CD14-positive monocyte (primary cell): ENCODE measurements at regions not wholly inside any gene's neighbourhood (a gene's known extent, or its start where the extent isn't known, plus 50 kb on each side); places are given as distances from the start of the nearest gene placed in this dataset.

Source experiments
- DNase-seq, 3 donors: peaks; one replicate each; pipeline ENCODE4 v3.0.0-alpha.2; 2011 to 2022
- H2AFZ ChIP-seq: 2 replicates; pipeline ENCODE4 v1.6.0; 2012; ENCODE audit warnings: mild to moderate bottlenecking, low read depth, low read length, inconsistent platforms; ENCODE audit not compliant: insufficient read depth, poor library complexity, severe bottlenecking
- H3K27ac ChIP-seq, 2 donors: 1 replicate in 1 of 2; 2 replicates in 1 of 2; pipeline ENCODE4 v1.5.1; 2012 to 2013; ENCODE audit warnings: low read length in 2 of 2, control low read depth in 1 of 2, inconsistent platforms in 1 of 2, low read depth in 1 of 2, mild to moderate bottlenecking in 1 of 2
- H3K27me3 ChIP-seq, 2 donors: one replicate each; pipeline versions ENCODE4 v1.6.0 to v1.6.1; 2011 to 2013; ENCODE audit warnings: low read length in 2 of 2; ENCODE audit not compliant: control insufficient read depth in 2 of 2, insufficient read depth in 2 of 2
- H3K36me3 ChIP-seq, 2 donors: replicated peaks in 1 of 2; 1 replicate in 1 of 2; 2 replicates in 1 of 2; pipeline versions ENCODE4 v1.5.1 to v1.6.1; 2012 to 2013; ENCODE audit warnings: low read length in 2 of 2, control low read depth in 1 of 2, inconsistent platforms in 1 of 2, mild to moderate bottlenecking in 1 of 2; ENCODE audit not compliant: insufficient read depth in 2 of 2, control insufficient read depth in 1 of 2
- H3K4me1 ChIP-seq, 2 donors: 1 replicate in 1 of 2; 2 replicates in 1 of 2; pipeline versions ENCODE4 v1.5.1 to v1.6.1; 2012 to 2013; ENCODE audit warnings: low read length in 2 of 2, control low read depth in 1 of 2, inconsistent platforms in 1 of 2, mild to moderate bottlenecking in 1 of 2, moderate library complexity in 1 of 2; ENCODE audit not compliant: insufficient read depth in 2 of 2, control insufficient read depth in 1 of 2
- H3K4me2 ChIP-seq: replicated peaks from 2 replicates; pipeline ENCODE3; 2012; ENCODE audit warnings: low read length, moderate library complexity, mild to moderate bottlenecking; ENCODE audit not compliant: poor library complexity, severe bottlenecking; ENCODE audit errors: extremely low read depth
- H3K4me3 ChIP-seq, 3 experiments: fragments of 200-600 bp in 1 of 3; sonication (generic) in 1 of 3; replicated peaks in 1 of 3; 1 replicate in 2 of 3; 2 replicates in 1 of 3; pipeline ENCODE4 v1.5.1; 2011 to 2013; ENCODE audit warnings: low read length in 3 of 3, mild to moderate bottlenecking in 3 of 3, control low read depth in 2 of 3, low read depth in 2 of 3, inconsistent platforms in 1 of 3, moderate library complexity in 1 of 3
- H3K79me2 ChIP-seq: 2 replicates; pipeline ENCODE4 v1.6.0; 2012; ENCODE audit warnings: mild to moderate bottlenecking, control low read depth, inconsistent platforms, low read length, moderate library complexity; ENCODE audit not compliant: insufficient read depth
- H3K9ac ChIP-seq: 2 replicates; pipeline ENCODE4 v1.6.0; 2017; ENCODE audit warnings: low read length, mild to moderate bottlenecking; ENCODE audit not compliant: insufficient read depth, poor library complexity, severe bottlenecking
- H3K9me3 ChIP-seq, 2 donors: replicated peaks in 1 of 2; 1 replicate in 1 of 2; 2 replicates in 1 of 2; pipeline versions ENCODE4 v1.5.1 to v1.6.1; 2012 to 2013; ENCODE audit warnings: low read length in 2 of 2, control low read depth in 1 of 2; ENCODE audit not compliant: control insufficient read depth in 1 of 2, insufficient read depth in 1 of 2
- H4K20me1 ChIP-seq: 2 replicates; pipeline ENCODE4 v1.6.0; 2012; ENCODE audit warnings: mild to moderate bottlenecking, low read length, control low read depth, moderate library complexity; ENCODE audit not compliant: insufficient read depth
- H3K27ac Mint-ChIP-seq, 7 donors: one replicate each; pipeline ENCODE4 v1.8.0; 2020; ENCODE audit warnings: mild to moderate bottlenecking in 7 of 7, mixed read lengths in 7 of 7, moderate library complexity in 6 of 7, inconsistent platforms in 2 of 7
- H3K27me3 Mint-ChIP-seq, 3 donors: one replicate each; pipeline ENCODE4 v1.8.0; 2021 to 2022; ENCODE audit warnings: low read depth in 3 of 3, mild to moderate bottlenecking in 3 of 3, mixed read lengths in 3 of 3, moderate library complexity in 3 of 3, inconsistent platforms in 1 of 3
- H3K36me3 Mint-ChIP-seq, 2 donors: one replicate each; pipeline ENCODE4 v1.8.0; 2020; ENCODE audit warnings: mixed read lengths in 2 of 2, inconsistent platforms in 1 of 2, mild to moderate bottlenecking in 1 of 2
- H3K4me1 Mint-ChIP-seq: one replicate; pipeline ENCODE4 v1.8.0; 2020; ENCODE audit warnings: mild to moderate bottlenecking, mixed read lengths
- H3K4me3 Mint-ChIP-seq, 2 donors: one replicate each; pipeline ENCODE4 v1.8.0; 2020; ENCODE audit warnings: mild to moderate bottlenecking in 2 of 2, mixed read lengths in 2 of 2, moderate library complexity in 1 of 2
- H3K9me3 Mint-ChIP-seq, 7 donors: one replicate each; pipeline ENCODE4 v1.8.0; 2020 to 2022; ENCODE audit warnings: mixed read lengths in 7 of 7, mild to moderate bottlenecking in 6 of 7, moderate library complexity in 6 of 7, inconsistent platforms in 2 of 7
- WGBS: methylation state at CpG from one replicate; pipeline ENCODE4 v1.1.5; 2013; ENCODE audit warnings: missing lambda C conversion rate; ENCODE audit not compliant: insufficient coverage; 5-methylcytosine and 5-hydroxymethylcytosine counted together
- intact Hi-C, 2 donors: fragments of 100-400 bp; cut with micrococcal nuclease; formaldehyde crosslinking; loops; one replicate each; pipeline versions ENCODE4 v1.15.0 to v1.15.1; 2023
- TF ChIP-seq, protein P1 (sequence below): fragments of 200-600 bp; IDR thresholded peaks from one replicate; pipeline ENCODE4 v1.8.0; 2022; ENCODE audit warnings: antibody characterized with exemption, mild to moderate bottlenecking

DNA sequence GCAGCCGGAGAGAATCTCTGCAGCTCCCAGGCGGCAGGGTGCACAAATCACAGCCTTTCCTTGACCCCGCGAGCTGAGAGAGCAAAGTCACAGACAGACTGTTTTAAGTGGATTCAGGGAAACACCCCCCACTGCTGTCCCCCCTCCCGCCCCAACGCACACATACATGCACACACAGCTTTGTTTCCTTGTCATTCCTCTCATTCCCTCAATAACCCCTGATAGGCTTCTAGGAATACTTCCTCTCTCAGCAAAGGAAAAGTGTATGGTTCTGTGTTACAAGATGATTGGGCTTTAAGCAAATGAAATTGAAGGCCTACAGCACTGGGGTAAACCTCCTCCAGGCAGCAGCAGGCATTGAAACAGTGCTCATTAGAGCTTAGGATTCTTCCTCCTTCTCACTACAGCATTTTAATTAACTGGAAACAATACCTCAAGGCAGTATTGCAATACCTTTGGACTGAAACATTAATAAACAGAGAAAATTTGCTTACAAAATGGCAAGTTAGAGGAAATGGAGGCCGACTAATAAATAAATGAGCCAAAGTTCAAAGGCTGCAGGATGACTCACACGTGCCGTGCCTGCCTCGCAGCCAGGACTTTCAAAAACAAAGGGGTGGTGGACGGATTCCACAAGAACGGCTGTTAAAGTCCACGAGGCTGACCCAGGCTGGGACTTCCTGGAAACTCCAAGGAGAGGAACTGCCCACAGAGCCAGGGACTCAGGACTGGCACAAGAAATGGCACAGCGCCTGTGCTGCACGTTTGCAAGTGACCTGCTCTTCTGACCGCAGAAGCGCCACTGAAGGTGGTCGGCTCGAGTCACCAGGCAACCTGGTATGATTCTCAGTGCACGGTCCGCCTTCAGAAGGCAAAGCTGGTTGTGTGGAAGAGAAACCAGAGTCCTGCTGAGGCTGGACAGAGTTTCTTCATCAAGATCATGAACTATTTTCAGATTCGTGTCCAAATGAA is 236.2 kb downstream of the SYK start:
- Mint-ChIP-seq H3K36me3 (no peaks in the 10 kb centered on the region), H3K27me3 (peaks cover 5 to 14% (median 12%) of the 10 kb centered on the region in 3 donors), H3K9me3 (peaks cover 0 to 1% (median 0%) of the 10 kb centered on the region in 7 donors), H3K4me1 (peaks cover 17% of the 10 kb centered on the region), H3K4me3 (peak overlapping the region; percentile 31 to 78), H3K27ac (peak overlapping the region in 1 of 7 donors; percentile 41)
- no peak overlapping the region for H3K9ac ChIP-seq
- no peaks in the 10 kb centered on the region for H3K9me3 ChIP-seq
- H2AFZ ChIP-seq, result peak overlapping the region; percentile 49
- H3K79me2 ChIP-seq, result no peaks in the 10 kb centered on the region
- peak overlapping the region; percentile 33 for H3K4me2 ChIP-seq
- no peak overlapping the region for H3K4me3 ChIP-seq
- no peak overlapping the region for H3K27ac ChIP-seq
- DNase-seq, result peak; percentile 28 to 76 (median 44)
- H3K36me3 ChIP-seq, result no peaks in the 10 kb centered on the region
- peaks cover 0 to 3% of the 10 kb centered on the region in 2 donors for H3K27me3 ChIP-seq
- WGBS, result 51% methylated on average over 20 of the region's 22 CpGs
- TF ChIP-seq, protein P1, sequence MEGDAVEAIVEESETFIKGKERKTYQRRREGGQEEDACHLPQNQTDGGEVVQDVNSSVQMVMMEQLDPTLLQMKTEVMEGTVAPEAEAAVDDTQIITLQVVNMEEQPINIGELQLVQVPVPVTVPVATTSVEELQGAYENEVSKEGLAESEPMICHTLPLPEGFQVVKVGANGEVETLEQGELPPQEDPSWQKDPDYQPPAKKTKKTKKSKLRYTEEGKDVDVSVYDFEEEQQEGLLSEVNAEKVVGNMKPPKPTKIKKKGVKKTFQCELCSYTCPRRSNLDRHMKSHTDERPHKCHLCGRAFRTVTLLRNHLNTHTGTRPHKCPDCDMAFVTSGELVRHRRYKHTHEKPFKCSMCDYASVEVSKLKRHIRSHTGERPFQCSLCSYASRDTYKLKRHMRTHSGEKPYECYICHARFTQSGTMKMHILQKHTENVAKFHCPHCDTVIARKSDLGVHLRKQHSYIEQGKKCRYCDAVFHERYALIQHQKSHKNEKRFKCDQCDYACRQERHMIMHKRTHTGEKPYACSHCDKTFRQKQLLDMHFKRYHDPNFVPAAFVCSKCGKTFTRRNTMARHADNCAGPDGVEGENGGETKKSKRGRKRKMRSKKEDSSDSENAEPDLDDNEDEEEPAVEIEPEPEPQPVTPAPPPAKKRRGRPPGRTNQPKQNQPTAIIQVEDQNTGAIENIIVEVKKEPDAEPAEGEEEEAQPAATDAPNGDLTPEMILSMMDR, result no peak
- intact Hi-C loops, result loop anchor here (5.0 to 10.0 kb wide), 4 partner anchors 110 to 647 kb away; no protein-coding TSS in a partner anchor
- H4K20me1 ChIP-seq, result no peaks in the 10 kb centered on the region
- H3K4me1 ChIP-seq, result peaks cover 10 to 11% of the 10 kb centered on the region in 2 donors

DNA sequence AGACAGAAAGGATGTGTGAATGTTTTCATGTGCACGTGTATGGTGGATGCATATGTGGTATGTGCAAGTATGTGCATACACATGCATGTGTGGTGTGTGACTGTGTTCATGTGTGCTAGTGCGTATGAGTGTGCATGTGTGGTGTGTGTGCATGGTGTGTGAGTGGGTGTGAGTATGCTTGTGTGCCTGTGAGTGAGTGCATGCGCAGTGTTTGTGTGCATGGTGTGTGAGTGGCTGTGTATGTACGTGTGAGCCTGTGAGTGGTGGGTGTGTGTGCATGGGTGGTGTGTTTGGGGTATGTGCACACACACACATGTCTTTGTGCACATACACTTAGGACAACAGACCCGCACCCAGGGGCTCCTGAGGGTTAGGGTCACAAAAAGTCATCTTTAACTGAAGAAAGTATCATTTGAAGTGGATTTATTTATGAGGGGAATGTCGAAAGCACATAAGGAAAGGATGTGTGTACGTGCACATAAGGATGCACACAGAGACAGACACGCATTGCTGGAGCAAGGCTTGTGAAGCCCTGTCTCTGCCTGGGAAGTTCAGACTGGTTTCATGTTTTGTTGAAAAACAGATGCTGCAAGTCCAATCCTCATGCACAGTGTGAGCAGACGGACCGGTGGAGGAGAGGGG is 237.0 kb downstream of the SYK start:
- H3K4me3 ChIP-seq, result no peak overlapping the region
- peaks cover 0 to 3% of the 10 kb centered on the region in 2 donors for H3K27me3 ChIP-seq
- H3K27ac ChIP-seq, result no peak overlapping the region
- Mint-ChIP-seq H3K27ac (no peak overlapping the region), H3K9me3 (peaks cover 0 to 1% (median 0%) of the 10 kb centered on the region in 7 donors), H3K4me1 (peaks cover 17% of the 10 kb centered on the region), H3K36me3 (no peaks in the 10 kb centered on the region), H3K27me3 (peaks cover 5 to 13% (median 12%) of the 10 kb centered on the region in 3 donors), H3K4me3 (peak overlapping the region in 1 of 2 donors; percentile 44)
- no peaks in the 10 kb centered on the region for H3K79me2 ChIP-seq
- no peak overlapping the region for H3K9ac ChIP-seq
- no peaks in the 10 kb centered on the region for H4K20me1 ChIP-seq
- DNase-seq, result no peak
- H3K4me1 ChIP-seq, result peaks cover 10 to 11% of the 10 kb centered on the region in 2 donors
- no peaks in the 10 kb centered on the region for H3K9me3 ChIP-seq
- intact Hi-C loops, result loop anchor here (5.0 to 10.0 kb wide), 4 partner anchors 109 to 646 kb away; no protein-coding TSS in a partner anchor
- TF ChIP-seq, protein P1, result no peak
- H3K36me3 ChIP-seq, result no peaks in the 10 kb centered on the region
- no peak overlapping the region for H2AFZ ChIP-seq
- no peak overlapping the region for H3K4me2 ChIP-seq
- 86% methylated on average over 5 of the region's 10 CpGs for WGBS
